OCI-LY7 (cell line): ENCODE measurements at regions not wholly inside any gene's neighbourhood (a gene's known extent, or its start where the extent isn't known, plus 50 kb on each side); places are given as distances from the start of the nearest gene placed in this dataset.

Experiments
- BruUV-seq: library from RNA; stranded (reverse); fragments of 400-500 nt; replicated peaks from 2 replicates; lab custom pipeline; 2021; lab: Mats Ljungman, UMichigan
- CTCF ChIA-PET: fragments of 300-600 bp; sonication (Branson Sonifier 250); formaldehyde crosslinking; loops from one replicate; lab custom pipeline; 2022; ENCODE audit warnings: antibody characterized with exemption; ENCODE audit not compliant: unreplicated experiment; lab: Charles Lee
- POLR2A ChIA-PET: fragments of 300-600 bp; sonication (Branson Sonifier 250); formaldehyde crosslinking; loops from one replicate; lab custom pipeline; 2022; ENCODE audit warnings: antibody characterized with exemption; lab: Charles Lee
- DNase-seq: peaks from one replicate; pipeline ENCODE4 v3.0.0-alpha.2; 2015; ENCODE audit warnings: low spot score
- H2AFZ ChIP-seq: fragments of 200-600 bp; sonication (generic), shearing (Covaris generic); 2 replicates; pipeline ENCODE4 v1.6.1; 2014; ENCODE audit warnings: mild to moderate bottlenecking, antibody characterized with exemption, low read length, moderate library complexity
- H3K27ac ChIP-seq: fragments of 200-600 bp; sonication (generic); 2 replicates; pipeline ENCODE4 v1.5.1; 2014; ENCODE audit warnings: mixed run types, low read depth, mild to moderate bottlenecking, moderate library complexity, low read length, inconsistent platforms; ENCODE audit not compliant: poor library complexity, severe bottlenecking
- H3K36me3 ChIP-seq: fragments of 200-600 bp; sonication (generic); 2 replicates; pipeline ENCODE4 v1.6.1; 2014; ENCODE audit warnings: mild to moderate bottlenecking, antibody characterized with exemption, low read length, moderate library complexity, mixed read lengths; ENCODE audit not compliant: insufficient read depth
- H3K4me1 ChIP-seq: fragments of 200-600 bp; sonication (generic); 2 replicates; pipeline ENCODE4 v1.5.1; 2014; ENCODE audit warnings: mild to moderate bottlenecking, low read length; ENCODE audit not compliant: insufficient read depth, poor library complexity, severe bottlenecking
- H3K4me2 ChIP-seq: fragments of 200-600 bp; sonication (generic); 2 replicates; pipeline ENCODE4 v1.6.1; 2014; ENCODE audit warnings: mild to moderate bottlenecking, low read length
- H3K4me3 ChIP-seq: fragments of 200-600 bp; sonication (generic); 2 replicates; pipeline ENCODE4 v1.5.1; 2014; ENCODE audit warnings: mild to moderate bottlenecking, low read depth, low read length; ENCODE audit not compliant: poor library complexity, severe bottlenecking
- H3K79me2 ChIP-seq: fragments of 200-600 bp; sonication (generic); 2 replicates; pipeline ENCODE4 v1.6.1; 2016; ENCODE audit warnings: low read depth, mild to moderate bottlenecking, low read length, moderate library complexity, mixed read lengths; ENCODE audit not compliant: insufficient read depth
- H3K9me2 ChIP-seq: fragments of 200-600 bp; sonication (generic); 2 replicates; pipeline ENCODE4 v1.6.1; 2016; ENCODE audit warnings: mild to moderate bottlenecking, low read length, mixed read lengths; ENCODE audit not compliant: insufficient read depth
- H3K9me3 ChIP-seq: fragments of 200-600 bp; sonication (generic); 2 replicates; pipeline ENCODE4 v1.6.1; 2014; ENCODE audit warnings: mild to moderate bottlenecking, mixed run types, low read length, mixed read lengths
- H4K20me1 ChIP-seq: fragments of 200-600 bp; sonication (generic); 2 replicates; pipeline ENCODE4 v1.6.1; 2014; ENCODE audit warnings: mild to moderate bottlenecking, antibody characterized with exemption, low read length, moderate library complexity, mixed read lengths; ENCODE audit not compliant: insufficient read depth
- CTCF ChIP-seq: fragments of 200-600 bp; sonication (generic); conservative IDR thresholded peaks from 2 replicates; pipeline ENCODE4 v1.5.1; 2014; ENCODE audit warnings: mild to moderate bottlenecking, antibody characterized with exemption, low read length, moderate library complexity, mixed read lengths
- EZH2phosphoT487 ChIP-seq: fragments of 200-600 bp; sonication (generic); IDR thresholded peaks from 2 replicates; pipeline ENCODE4 v1.6.1; 2018; ENCODE audit warnings: low read depth, borderline replicate concordance, mild to moderate bottlenecking, mixed run types, antibody characterized with exemption, low read length, moderate library complexity, mixed read lengths
- intact Hi-C: fragments of 100-400 bp; cut with micrococcal nuclease; formaldehyde crosslinking; loops from one replicate; pipeline ENCODE4 v1.10.0; 2022; ENCODE audit not compliant: unreplicated experiment

DNA sequence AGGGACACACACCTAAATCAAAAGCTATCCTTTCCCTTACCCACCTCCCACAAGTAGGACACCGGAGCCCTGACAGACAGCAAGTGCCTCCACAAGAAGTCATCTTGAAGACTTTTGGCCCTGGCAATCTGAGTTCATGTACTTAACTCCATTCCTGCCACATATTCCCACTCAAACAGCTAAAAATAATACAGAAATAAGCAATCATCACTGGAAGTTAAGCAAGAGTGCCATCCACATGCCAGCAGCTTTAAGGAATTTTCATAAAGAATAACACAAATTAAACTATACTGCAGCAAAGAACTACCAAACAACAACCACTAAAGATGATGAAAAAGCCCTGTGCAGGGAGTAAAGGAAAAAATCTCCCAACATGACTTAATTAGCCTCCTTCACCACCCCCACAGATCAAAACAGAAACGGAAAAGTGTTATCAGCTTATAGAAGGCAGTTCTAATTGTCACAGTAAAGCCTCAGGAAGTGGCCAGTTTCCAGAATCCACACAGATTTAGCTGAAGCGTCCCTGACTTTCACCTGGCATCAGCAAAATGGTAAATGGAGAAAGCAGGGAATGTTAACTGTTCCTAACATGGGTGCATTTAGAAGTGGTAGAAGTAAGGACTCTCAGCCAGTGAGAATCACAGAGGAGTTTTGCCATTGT is 343.9 kb downstream of the TBC1D4 start:
- DNase-seq, result no peak
- Histone ChIP-seq H3K4me2 (no peak overlapping the region), H3K79me2 (no peaks in the 10 kb centered on the region), H3K27ac (no peak overlapping the region), H3K4me1 (no peaks in the 10 kb centered on the region), H3K36me3 (no peaks in the 10 kb centered on the region), H3K4me3 (no peak overlapping the region), H2AFZ (no peak overlapping the region), H3K9me3 (0 out of 2 replicates have a peak, but pooled peaks cover 3% of the 10 kb centered on the region), H3K9me2 (no peaks in the 10 kb centered on the region), H4K20me1 (no peaks in the 10 kb centered on the region)
- TF ChIP-seq EZH2phosphoT487 (no peak), CTCF (no peak)
- intact Hi-C loops, result no loop called here
- ChIA-PET POLR2A (no interaction called here), CTCF (no interaction called here)
- BruUV-seq, result no TSS peak

- no peak for DNase-seq
- H3K9me3 ChIP-seq, result 0 out of 2 replicates have a peak, but pooled peaks cover 3% of the 10 kb centered on the region
- intact Hi-C loops, result no loop called here
- H3K4me1 ChIP-seq, result no peaks in the 10 kb centered on the region
- no peaks in the 10 kb centered on the region for H3K9me2 ChIP-seq
- no peaks in the 10 kb centered on the region for H3K79me2 ChIP-seq
- no peak overlapping the region for H2AFZ ChIP-seq
- no peaks in the 10 kb centered on the region for H3K36me3 ChIP-seq
- H3K27ac ChIP-seq, result no peak overlapping the region
- no peaks in the 10 kb centered on the region for H4K20me1 ChIP-seq
- no TSS peak for BruUV-seq
- no peak overlapping the region for H3K4me3 ChIP-seq
- H3K4me2 ChIP-seq, result no peak overlapping the region
- TF ChIP-seq CTCF (no peak), EZH2phosphoT487 (no peak)
- ChIA-PET CTCF (no interaction called here), POLR2A (interaction anchor here (0.7 kb wide), 1 partner anchor 163 kb away, joined by 4 read pairs; no protein-coding TSS in a partner anchor)
Measured at GRCh38 chr13:75136151-75136550, 345.8 kb downstream of the TBC1D4 start.

- BruUV-seq, result no TSS peak
- H3K9me2 ChIP-seq, result no peaks in the 10 kb centered on the region
- H3K36me3 ChIP-seq, result no peaks in the 10 kb centered on the region
- H3K9me3 ChIP-seq, result 0 out of 2 replicates have a peak, but pooled peaks cover 3% of the 10 kb centered on the region
- no peak for DNase-seq
- H3K79me2 ChIP-seq, result no peaks in the 10 kb centered on the region
- H2AFZ ChIP-seq, result no peak overlapping the region
- CTCF ChIA-PET, result no interaction called here
- H3K4me2 ChIP-seq, result no peak overlapping the region
- TF ChIP-seq CTCF, result no peak
- no peak for TF ChIP-seq EZH2phosphoT487
- no peak overlapping the region for H3K4me3 ChIP-seq
- intact Hi-C loops, result no loop called here
- no peak overlapping the region for H3K27ac ChIP-seq
- POLR2A ChIA-PET, result no interaction called here
- H3K4me1 ChIP-seq, result no peaks in the 10 kb centered on the region
- H4K20me1 ChIP-seq, result no peaks in the 10 kb centered on the region
Measured at GRCh38 chr13:75135325-75135825, 346.6 kb downstream of the TBC1D4 start.
